GM23338 (cell line): ENCODE measurements at regions not wholly inside any gene's neighbourhood (a gene's known extent, or its start where the extent isn't known, plus 50 kb on each side); places are given as distances from the start of the nearest gene placed in this dataset.

Experiments used
- ATAC-seq: fragments of 200-7000 bp; cut with Tn5 transposase; 3 replicates; pipeline ENCODE4 v1.9.1; 2020
- DNase-seq: peaks from one replicate; pipeline ENCODE4 v3.0.0-alpha.2; 2015; ENCODE audit warnings: low spot score
- H2AFZ ChIP-seq: fragments of 200-600 bp; sonication (generic); 2 replicates; pipeline ENCODE4 v1.8.0; 2016; ENCODE audit warnings: antibody characterized with exemption, mild to moderate bottlenecking, moderate library complexity
- H3F3A ChIP-seq: fragments of 200-600 bp; sonication (generic); replicated peaks from 2 replicates; pipeline ENCODE4 v1.8.0; 2017; ENCODE audit warnings: antibody characterized with exemption, mixed run types, low read depth
- H3K27ac ChIP-seq: fragments of 200-600 bp; sonication (generic); 2 replicates; pipeline ENCODE4 v1.6.1; 2016; ENCODE audit warnings: low read depth
- H3K27me3 ChIP-seq: fragments of 200-600 bp; sonication (generic); 2 replicates; pipeline ENCODE4 v1.8.0; 2016; ENCODE audit warnings: mild to moderate bottlenecking, mixed run types, moderate library complexity; ENCODE audit not compliant: insufficient read depth
- H3K36me3 ChIP-seq: fragments of 200-600 bp; sonication (generic); 2 replicates; pipeline ENCODE4 v1.8.0; 2016; ENCODE audit warnings: mild to moderate bottlenecking; ENCODE audit not compliant: insufficient read depth
- H3K4me1 ChIP-seq: fragments of 200-600 bp; sonication (generic); 2 replicates; pipeline ENCODE4 v1.8.0; 2016; ENCODE audit warnings: mild to moderate bottlenecking, moderate library complexity; ENCODE audit not compliant: insufficient read depth
- H3K4me2 ChIP-seq: fragments of 200-600 bp; sonication (generic); 2 replicates; pipeline ENCODE4 v1.7.1; 2017; ENCODE audit warnings: mixed run types
- H3K4me3 ChIP-seq: fragments of 200-600 bp; sonication (generic); 2 replicates; pipeline ENCODE4 v1.6.1; 2016; ENCODE audit warnings: mixed run types
- H3K79me2 ChIP-seq: fragments of 200-600 bp; sonication (generic); replicated peaks from 2 replicates; pipeline ENCODE4 v1.8.0; 2017; ENCODE audit warnings: mild to moderate bottlenecking; ENCODE audit not compliant: insufficient read depth
- H3K9me2 ChIP-seq: fragments of 200-600 bp; sonication (generic); 2 replicates; pipeline ENCODE4 v1.8.0; 2017; ENCODE audit not compliant: insufficient read depth
- H4K20me1 ChIP-seq: fragments of 200-600 bp; sonication (generic); replicated peaks from 2 replicates; pipeline ENCODE4 v1.8.0; 2017; ENCODE audit warnings: mild to moderate bottlenecking; ENCODE audit not compliant: insufficient read depth
- H3K27ac Mint-ChIP-seq: 2 replicates; pipeline ENCODE4 v1.8.0; 2020; ENCODE audit warnings: inconsistent platforms, mild to moderate bottlenecking, moderate library complexity, mixed read lengths
- H3K27me3 Mint-ChIP-seq: 3 replicates; pipeline ENCODE4 v1.8.0; 2022; ENCODE audit warnings: low read depth, mild to moderate bottlenecking, moderate library complexity, mixed read lengths, inconsistent platforms; ENCODE audit not compliant: insufficient read depth, poor library complexity
- H3K36me3 Mint-ChIP-seq: 3 replicates; pipeline ENCODE4 v1.8.0; 2021; ENCODE audit warnings: low read depth, mild to moderate bottlenecking, inconsistent platforms, moderate library complexity, mixed read lengths
- H3K4me1 Mint-ChIP-seq: 3 replicates; pipeline ENCODE4 v1.8.0; 2020; ENCODE audit warnings: mild to moderate bottlenecking, inconsistent platforms, mixed read lengths
- H3K4me3 Mint-ChIP-seq: 3 replicates; pipeline ENCODE4 v1.8.0; 2021; ENCODE audit warnings: moderate library complexity, mild to moderate bottlenecking, inconsistent platforms, mixed read lengths
- H3K9me3 Mint-ChIP-seq: 3 replicates; pipeline ENCODE4 v1.8.0; 2020; ENCODE audit warnings: moderate library complexity, mild to moderate bottlenecking, inconsistent platforms, mixed read lengths
- CREB1 ChIP-seq: fragments of 250-450 bp; sonication (Bioruptor Pico); IDR thresholded peaks from 2 replicates; pipeline ENCODE4 v1.5.0; 2020; ENCODE audit warnings: low read depth, mild to moderate bottlenecking, moderate library complexity
- ETS1 ChIP-seq: IDR thresholded peaks from 2 replicates; pipeline ENCODE4 v1.6.1; 2016; ENCODE audit warnings: antibody characterized with exemption
- EZH2 ChIP-seq: fragments of 200-600 bp; sonication (generic); IDR thresholded peaks from one replicate; pipeline ENCODE4 v1.8.0; 2017; ENCODE audit warnings: antibody characterized with exemption, mild to moderate bottlenecking, low read depth; ENCODE audit not compliant: unreplicated experiment
- EZH2phosphoT487 ChIP-seq: fragments of 200-600 bp; sonication (generic); IDR thresholded peaks from one replicate; pipeline ENCODE4 v1.8.1; 2018; ENCODE audit warnings: antibody characterized with exemption; ENCODE audit not compliant: unreplicated experiment
- JUNB ChIP-seq: IDR thresholded peaks from one replicate; pipeline ENCODE4 v1.6.1; 2016; ENCODE audit warnings: antibody characterized with exemption; ENCODE audit not compliant: unreplicated experiment
- NANOG ChIP-seq: IDR thresholded peaks from 2 replicates; pipeline ENCODE4 v1.6.1; 2016; ENCODE audit warnings: antibody characterized with exemption, borderline replicate concordance
- POLR2AphosphoS5 ChIP-seq: IDR thresholded peaks from 2 replicates; pipeline ENCODE4 v1.6.1; 2016; ENCODE audit warnings: antibody characterized with exemption, low read depth
- REST ChIP-seq: IDR thresholded peaks from one replicate; pipeline ENCODE4 v1.6.1; 2018; ENCODE audit warnings: antibody characterized with exemption; ENCODE audit not compliant: unreplicated experiment
- STAT1 ChIP-seq: IDR thresholded peaks from one replicate; pipeline ENCODE4 v1.6.1; 2016; ENCODE audit warnings: antibody characterized with exemption; ENCODE audit not compliant: unreplicated experiment
- ZNF114 ChIP-seq: fragments of 250-450 bp; sonication (Bioruptor Pico); IDR thresholded peaks from 2 replicates; pipeline ENCODE4 v1.5.0; 2020; ENCODE audit warnings: mild to moderate bottlenecking, moderate library complexity
- ZNF331 ChIP-seq: fragments of 250-450 bp; sonication (Bioruptor Pico); IDR thresholded peaks from 2 replicates; pipeline ENCODE4 v1.5.0; 2020; ENCODE audit warnings: low read depth, mild to moderate bottlenecking, moderate library complexity
- TF ChIP-seq, protein P1 (sequence below), 2 experiments: fragments of 200-600 bp in 1 of 2; sonication (generic) in 1 of 2; conservative IDR thresholded peaks; 2 replicates each; pipeline versions ENCODE4 v1.5.1 to v1.6.1; 2016 to 2017; ENCODE audit warnings: antibody characterized with exemption in 2 of 2, low read depth in 2 of 2, mild to moderate bottlenecking in 2 of 2, moderate library complexity in 1 of 2
- TF ChIP-seq, protein P2 (sequence below): fragments of 250-450 bp; sonication (Bioruptor Pico); IDR thresholded peaks from 2 replicates; pipeline ENCODE4 v1.5.0; 2020; ENCODE audit warnings: mild to moderate bottlenecking, moderate library complexity

DNA sequence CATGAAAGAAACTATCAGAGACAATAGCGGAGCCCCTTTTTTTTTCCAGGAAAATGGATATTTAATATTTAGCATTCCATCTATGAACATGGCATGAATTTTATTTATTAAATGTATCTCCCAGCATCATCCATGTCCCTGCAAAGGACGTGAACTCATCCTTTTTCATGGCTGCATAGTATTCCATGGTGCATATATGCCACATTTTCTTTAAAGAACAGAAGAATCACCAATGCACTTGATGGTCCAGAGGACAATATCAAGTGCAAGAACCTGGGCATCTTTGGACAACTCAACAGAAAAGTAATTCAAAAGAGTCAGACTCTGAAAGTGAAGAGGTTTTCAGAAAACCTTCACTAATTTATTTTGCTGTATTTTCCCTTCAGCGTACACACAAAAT is 133.0 kb upstream of the SLC7A14 start:
- H3K27me3 Mint-ChIP-seq: no peaks in the 10 kb centered on the region
- TF ChIP-seq POLR2AphosphoS5: no peak
- TF ChIP-seq, protein P1, sequence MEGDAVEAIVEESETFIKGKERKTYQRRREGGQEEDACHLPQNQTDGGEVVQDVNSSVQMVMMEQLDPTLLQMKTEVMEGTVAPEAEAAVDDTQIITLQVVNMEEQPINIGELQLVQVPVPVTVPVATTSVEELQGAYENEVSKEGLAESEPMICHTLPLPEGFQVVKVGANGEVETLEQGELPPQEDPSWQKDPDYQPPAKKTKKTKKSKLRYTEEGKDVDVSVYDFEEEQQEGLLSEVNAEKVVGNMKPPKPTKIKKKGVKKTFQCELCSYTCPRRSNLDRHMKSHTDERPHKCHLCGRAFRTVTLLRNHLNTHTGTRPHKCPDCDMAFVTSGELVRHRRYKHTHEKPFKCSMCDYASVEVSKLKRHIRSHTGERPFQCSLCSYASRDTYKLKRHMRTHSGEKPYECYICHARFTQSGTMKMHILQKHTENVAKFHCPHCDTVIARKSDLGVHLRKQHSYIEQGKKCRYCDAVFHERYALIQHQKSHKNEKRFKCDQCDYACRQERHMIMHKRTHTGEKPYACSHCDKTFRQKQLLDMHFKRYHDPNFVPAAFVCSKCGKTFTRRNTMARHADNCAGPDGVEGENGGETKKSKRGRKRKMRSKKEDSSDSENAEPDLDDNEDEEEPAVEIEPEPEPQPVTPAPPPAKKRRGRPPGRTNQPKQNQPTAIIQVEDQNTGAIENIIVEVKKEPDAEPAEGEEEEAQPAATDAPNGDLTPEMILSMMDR (conservative IDR thresholded peaks at IDR 0.05; ENCODE audit: low read depth in 2 of 2): no peak
- no peak for TF ChIP-seq STAT1
- TF ChIP-seq CREB1 (CRISPR knock-in tag): no peak
- no peak for TF ChIP-seq REST
- TF ChIP-seq JUNB: no peak
- TF ChIP-seq EZH2phosphoT487: no peak
- TF ChIP-seq, protein P2, sequence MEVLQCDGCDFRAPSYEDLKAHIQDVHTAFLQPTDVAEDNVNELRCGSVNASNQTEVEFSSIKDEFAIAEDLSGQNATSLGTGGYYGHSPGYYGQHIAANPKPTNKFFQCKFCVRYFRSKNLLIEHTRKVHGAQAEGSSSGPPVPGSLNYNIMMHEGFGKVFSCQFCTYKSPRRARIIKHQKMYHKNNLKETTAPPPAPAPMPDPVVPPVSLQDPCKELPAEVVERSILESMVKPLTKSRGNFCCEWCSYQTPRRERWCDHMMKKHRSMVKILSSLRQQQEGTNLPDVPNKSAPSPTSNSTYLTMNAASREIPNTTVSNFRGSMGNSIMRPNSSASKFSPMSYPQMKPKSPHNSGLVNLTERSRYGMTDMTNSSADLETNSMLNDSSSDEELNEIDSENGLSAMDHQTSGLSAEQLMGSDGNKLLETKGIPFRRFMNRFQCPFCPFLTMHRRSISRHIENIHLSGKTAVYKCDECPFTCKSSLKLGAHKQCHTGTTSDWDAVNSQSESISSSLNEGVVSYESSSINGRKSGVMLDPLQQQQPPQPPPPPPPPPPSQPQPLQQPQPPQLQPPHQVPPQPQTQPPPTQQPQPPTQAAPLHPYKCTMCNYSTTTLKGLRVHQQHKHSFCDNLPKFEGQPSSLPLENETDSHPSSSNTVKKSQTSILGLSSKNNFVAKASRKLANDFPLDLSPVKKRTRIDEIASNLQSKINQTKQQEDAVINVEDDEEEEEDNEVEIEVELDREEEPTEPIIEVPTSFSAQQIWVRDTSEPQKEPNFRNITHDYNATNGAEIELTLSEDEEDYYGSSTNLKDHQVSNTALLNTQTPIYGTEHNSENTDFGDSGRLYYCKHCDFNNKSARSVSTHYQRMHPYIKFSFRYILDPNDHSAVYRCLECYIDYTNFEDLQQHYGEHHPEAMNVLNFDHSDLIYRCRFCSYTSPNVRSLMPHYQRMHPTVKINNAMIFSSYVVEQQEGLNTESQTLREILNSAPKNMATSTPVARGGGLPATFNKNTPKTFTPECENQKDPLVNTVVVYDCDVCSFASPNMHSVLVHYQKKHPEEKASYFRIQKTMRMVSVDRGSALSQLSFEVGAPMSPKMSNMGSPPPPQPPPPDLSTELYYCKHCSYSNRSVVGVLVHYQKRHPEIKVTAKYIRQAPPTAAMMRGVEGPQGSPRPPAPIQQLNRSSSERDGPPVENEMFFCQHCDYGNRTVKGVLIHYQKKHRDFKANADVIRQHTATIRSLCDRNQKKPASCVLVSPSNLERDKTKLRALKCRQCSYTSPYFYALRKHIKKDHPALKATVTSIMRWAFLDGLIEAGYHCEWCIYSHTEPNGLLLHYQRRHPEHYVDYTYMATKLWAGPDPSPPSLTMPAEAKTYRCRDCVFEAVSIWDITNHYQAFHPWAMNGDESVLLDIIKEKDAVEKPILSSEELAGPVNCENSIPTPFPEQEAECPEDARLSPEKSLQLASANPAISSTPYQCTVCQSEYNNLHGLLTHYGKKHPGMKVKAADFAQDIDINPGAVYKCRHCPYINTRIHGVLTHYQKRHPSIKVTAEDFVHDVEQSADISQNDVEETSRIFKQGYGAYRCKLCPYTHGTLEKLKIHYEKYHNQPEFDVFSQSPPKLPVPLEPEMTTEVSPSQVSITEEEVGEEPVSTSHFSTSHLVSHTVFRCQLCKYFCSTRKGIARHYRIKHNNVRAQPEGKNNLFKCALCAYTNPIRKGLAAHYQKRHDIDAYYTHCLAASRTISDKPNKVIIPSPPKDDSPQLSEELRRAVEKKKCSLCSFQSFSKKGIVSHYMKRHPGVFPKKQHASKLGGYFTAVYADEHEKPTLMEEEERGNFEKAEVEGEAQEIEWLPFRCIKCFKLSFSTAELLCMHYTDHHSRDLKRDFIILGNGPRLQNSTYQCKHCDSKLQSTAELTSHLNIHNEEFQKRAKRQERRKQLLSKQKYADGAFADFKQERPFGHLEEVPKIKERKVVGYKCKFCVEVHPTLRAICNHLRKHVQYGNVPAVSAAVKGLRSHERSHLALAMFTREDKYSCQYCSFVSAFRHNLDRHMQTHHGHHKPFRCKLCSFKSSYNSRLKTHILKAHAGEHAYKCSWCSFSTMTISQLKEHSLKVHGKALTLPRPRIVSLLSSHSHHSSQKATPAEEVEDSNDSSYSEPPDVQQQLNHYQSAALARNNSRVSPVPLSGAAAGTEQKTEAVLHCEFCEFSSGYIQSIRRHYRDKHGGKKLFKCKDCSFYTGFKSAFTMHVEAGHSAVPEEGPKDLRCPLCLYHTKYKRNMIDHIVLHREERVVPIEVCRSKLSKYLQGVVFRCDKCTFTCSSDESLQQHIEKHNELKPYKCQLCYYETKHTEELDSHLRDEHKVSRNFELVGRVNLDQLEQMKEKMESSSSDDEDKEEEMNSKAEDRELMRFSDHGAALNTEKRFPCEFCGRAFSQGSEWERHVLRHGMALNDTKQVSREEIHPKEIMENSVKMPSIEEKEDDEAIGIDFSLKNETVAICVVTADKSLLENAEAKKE (CRISPR knock-in tag): no peak
- TF ChIP-seq NANOG: no peak
- no peak for TF ChIP-seq ZNF331
- no peak for TF ChIP-seq ZNF114
- no peak for TF ChIP-seq EZH2
- TF ChIP-seq ETS1: no peak
- H3K9me2 ChIP-seq: no peaks in the 10 kb centered on the region; the same call in 1 of the 2 replicates
- peaks cover 7% of the 10 kb centered on the region for H3K4me1 ChIP-seq
- H3F3A ChIP-seq: no peaks in the 10 kb centered on the region
- H3K27ac ChIP-seq: no peak overlapping the region
- H3K4me1 Mint-ChIP-seq: peaks cover 3% of the 10 kb centered on the region
- DNase-seq (no peak), ATAC-seq (no peak)
- no peaks in the 10 kb centered on the region for H3K79me2 ChIP-seq
- no peak overlapping the region for H2AFZ ChIP-seq
- H3K4me3 ChIP-seq: no peak overlapping the region
- no peaks in the 10 kb centered on the region for H3K27me3 ChIP-seq
- no peaks in the 10 kb centered on the region for H3K36me3 Mint-ChIP-seq
- no peaks in the 10 kb centered on the region for H3K36me3 ChIP-seq
- H3K4me2 ChIP-seq: no peak overlapping the region
- no peaks in the 10 kb centered on the region; the same call in 2 of the 3 replicates for H3K9me3 Mint-ChIP-seq
- no peaks in the 10 kb centered on the region for H4K20me1 ChIP-seq
- H3K27ac Mint-ChIP-seq: no peak overlapping the region
- H3K4me3 Mint-ChIP-seq: no peak overlapping the region
